ENCODE measurements at regions not wholly inside any gene's neighbourhood (a gene's known extent, or its start where the extent isn't known, plus 50 kb on each side); places are given as distances from the start of the nearest gene placed in this dataset.
"Not testable (repeated sequence)": the region's sequence is repeated elsewhere in the genome, so short reads cannot be mapped to it uniquely, and the experiment has no call there.

GRCh38 chr11:88061111-88061510 lies 114.1 kb downstream of the RAB38 start:
- DNase-seq (ENCODE audit: low spot score) = no peak

GRCh38 chr11:88059326-88059725 lies 115.9 kb downstream of the RAB38 start:
- peak; percentile 63 for DNase-seq (ENCODE audit: low spot score)

- no peak for DNase-seq (ENCODE audit: low spot score)
Measured at GRCh38 chr11:88051396-88051795, 123.8 kb downstream of the RAB38 start.

GRCh38 chr11:88050247-88050646 lies 125.0 kb downstream of the RAB38 start:
- DNase-seq (ENCODE audit: low spot score) = no peak

GRCh38 chr11:88045288-88045687 lies 130.0 kb downstream of the RAB38 start:
- not testable (repeated sequence) for DNase-seq (ENCODE audit: low spot score)

GRCh38 chr11:88044658-88045057 lies 130.6 kb downstream of the RAB38 start:
- DNase-seq (ENCODE audit: low spot score) = not testable (repeated sequence)

- DNase-seq (ENCODE audit: low spot score) = no peak
Measured at GRCh38 chr11:88043149-88043548, 132.1 kb downstream of the RAB38 start.

GRCh38 chr11:88042647-88043046 lies 132.6 kb downstream of the RAB38 start:
- DNase-seq (ENCODE audit: low spot score) = no peak

GRCh38 chr11:88042238-88042637 lies 133.0 kb downstream of the RAB38 start:
- peak; percentile 23 for DNase-seq (ENCODE audit: low spot score)

GRCh38 chr11:88041679-88042078 lies 133.6 kb downstream of the RAB38 start:
- DNase-seq (ENCODE audit: low spot score) = no peak

GRCh38 chr11:88040148-88040496 lies 135.1 kb downstream of the RAB38 start:
- no peak for DNase-seq (ENCODE audit: low spot score)

GRCh38 chr11:88039476-88040147 lies 135.6 kb downstream of the RAB38 start:
- DNase-seq (ENCODE audit: low spot score) = no peak

- DNase-seq (ENCODE audit: low spot score) = no peak
Measured at GRCh38 chr11:88038063-88038462, 137.2 kb downstream of the RAB38 start.

- DNase-seq (ENCODE audit: low spot score) = no peak
Measured at GRCh38 chr11:88036701-88037100, 138.5 kb downstream of the RAB38 start.

- DNase-seq (ENCODE audit: low spot score) = no peak
Measured at GRCh38 chr11:88035271-88035670, 140.0 kb downstream of the RAB38 start.

- DNase-seq (ENCODE audit: low spot score) = no peak
Measured at GRCh38 chr11:88017666-88018065, 157.6 kb downstream of the RAB38 start.

GRCh38 chr11:88016392-88017170 lies 158.7 kb downstream of the RAB38 start:
- DNase-seq (ENCODE audit: low spot score) = peak; percentile 85

- peak; percentile 20 for DNase-seq (ENCODE audit: low spot score)
Measured at GRCh38 chr11:88015170-88015569, 160.1 kb downstream of the RAB38 start.

- peak; percentile 38 for DNase-seq (ENCODE audit: low spot score)
Measured at GRCh38 chr11:88013508-88014065, 161.7 kb downstream of the RAB38 start.

GRCh38 chr11:88012456-88012855 lies 162.8 kb downstream of the RAB38 start:
- DNase-seq (ENCODE audit: low spot score) = no peak

- DNase-seq (ENCODE audit: low spot score) = no peak
Measured at GRCh38 chr11:87976009-87976408, 199.2 kb downstream of the RAB38 start.

- DNase-seq (ENCODE audit: low spot score) = no peak
Measured at GRCh38 chr11:87974797-87975196, 200.4 kb downstream of the RAB38 start.

GRCh38 chr11:87972133-87972532 lies 203.1 kb downstream of the RAB38 start:
- no peak for DNase-seq (ENCODE audit: low spot score)

All from kidney tubule cell (primary cell).